ENCODE measurements at regions not wholly inside any gene's neighbourhood (a gene's known extent, or its start where the extent isn't known, plus 50 kb on each side); places are given as distances from the start of the nearest gene placed in this dataset.

GRCh38 chr2:237256887-237257286 is 157.1 kb downstream of the COL6A3 start:
- TF ChIP-seq CTCF (IDR thresholded peaks at IDR 0.05; ENCODE audit: low read depth, low read length, missing control alignments), result no peak
- no peak for DNase-seq (ENCODE audit: extremely low read depth, low read depth)
- no peak overlapping the region for H3K4me3 ChIP-seq (replicated peaks; ENCODE audit: low read depth, low read length)

- peak; percentile 95 for DNase-seq (ENCODE audit: extremely low read depth, low read depth)
- peak overlapping the region; percentile 25 for H3K4me3 ChIP-seq (replicated peaks; ENCODE audit: low read depth, low read length)
- no peak for TF ChIP-seq CTCF (IDR thresholded peaks at IDR 0.05; ENCODE audit: low read depth, low read length, missing control alignments)
Measured at GRCh38 chr2:237257471-237257951, 156.5 kb downstream of the COL6A3 start.

- TF ChIP-seq CTCF (IDR thresholded peaks at IDR 0.05; ENCODE audit: low read depth, low read length, missing control alignments), result peak; percentile 23
- peak overlapping the region; percentile 25 for H3K4me3 ChIP-seq (replicated peaks; ENCODE audit: low read depth, low read length)
- DNase-seq (ENCODE audit: extremely low read depth, low read depth), result no peak
Measured at GRCh38 chr2:237258116-237258515, 155.8 kb downstream of the COL6A3 start.

GRCh38 chr2:237258615-237259014 is 155.3 kb downstream of the COL6A3 start:
- DNase-seq (ENCODE audit: extremely low read depth, low read depth), result no peak
- TF ChIP-seq CTCF (IDR thresholded peaks at IDR 0.05; ENCODE audit: low read depth, low read length, missing control alignments), result no peak
- H3K4me3 ChIP-seq (replicated peaks; ENCODE audit: low read depth, low read length), result peak overlapping the region; percentile 25

GRCh38 chr2:237259201-237259600 is 154.8 kb downstream of the COL6A3 start:
- H3K4me3 ChIP-seq (replicated peaks; ENCODE audit: low read depth, low read length), result no peak overlapping the region; the same call in 1 of the 2 replicates
- no peak for DNase-seq (ENCODE audit: extremely low read depth, low read depth)
- TF ChIP-seq CTCF (IDR thresholded peaks at IDR 0.05; ENCODE audit: low read depth, low read length, missing control alignments), result no peak

- H3K4me3 ChIP-seq (replicated peaks; ENCODE audit: low read depth, low read length), result no peak overlapping the region
- DNase-seq (ENCODE audit: extremely low read depth, low read depth), result no peak
- TF ChIP-seq CTCF (IDR thresholded peaks at IDR 0.05; ENCODE audit: low read depth, low read length, missing control alignments), result no peak
Measured at GRCh38 chr2:237260039-237260620, 153.8 kb downstream of the COL6A3 start.

GRCh38 chr2:237260686-237261085 is 153.3 kb downstream of the COL6A3 start:
- no peak overlapping the region for H3K4me3 ChIP-seq (replicated peaks; ENCODE audit: low read depth, low read length)
- TF ChIP-seq CTCF (IDR thresholded peaks at IDR 0.05; ENCODE audit: low read depth, low read length, missing control alignments), result no peak
- DNase-seq (ENCODE audit: extremely low read depth, low read depth), result no peak

Measured in HFF-Myc (cell line).